H7 (cell line): ENCODE measurements at regions not wholly inside any gene's neighbourhood (a gene's known extent, or its start where the extent isn't known, plus 50 kb on each side); places are given as distances from the start of the nearest gene placed in this dataset.

Experiments
- DNase-seq: peaks from one replicate; pipeline ENCODE4 v3.0.0; 2012
- H3K27me3 ChIP-seq: 2 replicates; pipeline ENCODE4 v1.6.0; 2011; ENCODE audit warnings: mild to moderate bottlenecking, low read length; ENCODE audit not compliant: control insufficient read depth, insufficient read depth
- H3K36me3 ChIP-seq: replicated peaks from 2 replicates; pipeline ENCODE4 v1.5.1; 2011; ENCODE audit warnings: low read length; ENCODE audit not compliant: control insufficient read depth, insufficient read depth
- H3K4me3 ChIP-seq: 2 replicates; pipeline ENCODE4 v1.5.1; 2011; ENCODE audit warnings: low read depth, mild to moderate bottlenecking, control low read depth, low read length, moderate library complexity; ENCODE audit not compliant: insufficient read depth

DNA sequence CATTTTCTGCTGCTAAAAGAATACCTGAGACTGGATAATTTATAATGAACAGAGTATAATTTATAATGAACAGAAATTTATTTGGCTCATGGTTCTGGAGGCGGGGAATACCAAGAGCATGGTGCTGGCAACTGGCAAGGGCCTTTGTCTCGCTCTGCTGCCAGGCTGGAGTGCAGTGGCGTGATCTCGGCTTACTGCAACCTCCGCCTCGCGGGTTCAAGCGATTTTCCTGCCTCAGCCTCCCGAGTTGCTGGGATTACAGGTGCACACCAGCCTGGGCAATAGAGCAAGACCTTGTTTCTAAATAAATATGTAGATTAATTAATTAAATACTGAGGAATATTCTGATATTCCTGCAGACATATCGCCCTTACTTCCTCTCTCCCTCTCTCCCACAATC is 1610.8 kb downstream of the SUCLG1 start:
- Histone ChIP-seq H3K36me3 (no peaks in the 10 kb centered on the region), H3K27me3 (no peaks in the 10 kb centered on the region), H3K4me3 (no peak overlapping the region)
- DNase-seq = no peak

DNA sequence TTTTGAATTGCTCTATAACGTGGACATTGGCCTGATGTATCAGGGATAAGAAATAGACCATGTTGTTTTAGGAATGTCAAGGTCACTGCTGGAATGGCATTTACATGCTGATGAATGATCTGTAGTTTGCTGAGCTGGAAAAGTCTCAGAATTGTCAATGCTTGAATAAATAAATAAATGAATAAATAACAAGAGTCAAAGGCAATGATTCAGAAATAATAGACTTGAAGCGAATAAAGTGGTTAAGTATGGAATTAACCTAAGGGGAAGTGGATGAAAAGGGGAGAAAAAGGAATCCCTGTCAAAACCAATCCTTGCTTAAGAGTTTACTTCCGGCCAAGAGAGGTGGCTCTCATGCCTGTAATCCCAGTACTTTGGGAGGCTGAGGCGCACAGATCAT is 1620.0 kb downstream of the SUCLG1 start:
- Histone ChIP-seq H3K4me3 (no peak overlapping the region), H3K36me3 (no peaks in the 10 kb centered on the region), H3K27me3 (no peaks in the 10 kb centered on the region)
- no peak for DNase-seq

DNA sequence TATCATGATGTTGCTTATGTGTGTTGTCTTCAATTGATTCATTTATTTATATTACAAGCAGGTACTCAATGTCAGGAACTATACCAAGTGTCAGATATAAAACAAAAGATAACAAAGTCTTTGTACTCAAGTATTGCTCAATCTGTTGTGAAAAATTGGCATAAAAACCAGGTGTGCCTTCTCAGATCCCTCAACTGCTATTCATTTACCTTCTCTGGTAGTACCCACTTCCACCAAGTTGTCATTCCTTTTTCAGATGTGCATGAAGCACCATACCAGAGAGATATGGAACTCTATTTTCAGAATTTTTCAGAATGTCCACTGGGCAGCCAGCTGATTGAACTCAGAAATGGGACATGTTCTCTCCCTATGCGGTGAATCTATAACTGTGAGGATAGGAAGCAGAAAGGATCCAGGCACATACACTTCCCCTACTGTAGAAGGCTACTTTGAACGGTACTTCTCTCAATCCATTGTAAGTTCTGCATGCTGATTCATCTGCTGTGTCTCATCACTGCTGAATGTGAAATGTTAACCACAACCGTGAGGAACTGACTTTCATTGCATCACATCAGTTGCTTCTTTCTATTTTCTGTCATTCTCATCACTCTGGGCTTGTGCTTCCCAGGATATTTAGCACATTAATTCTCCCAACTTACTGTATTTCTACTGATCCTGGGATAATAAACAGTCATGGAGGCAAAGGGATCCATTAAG is 1621.3 kb downstream of the SUCLG1 start:
- no peaks in the 10 kb centered on the region for H3K36me3 ChIP-seq
- no peak for DNase-seq
- no peak overlapping the region for H3K4me3 ChIP-seq
- H3K27me3 ChIP-seq = no peaks in the 10 kb centered on the region

DNA sequence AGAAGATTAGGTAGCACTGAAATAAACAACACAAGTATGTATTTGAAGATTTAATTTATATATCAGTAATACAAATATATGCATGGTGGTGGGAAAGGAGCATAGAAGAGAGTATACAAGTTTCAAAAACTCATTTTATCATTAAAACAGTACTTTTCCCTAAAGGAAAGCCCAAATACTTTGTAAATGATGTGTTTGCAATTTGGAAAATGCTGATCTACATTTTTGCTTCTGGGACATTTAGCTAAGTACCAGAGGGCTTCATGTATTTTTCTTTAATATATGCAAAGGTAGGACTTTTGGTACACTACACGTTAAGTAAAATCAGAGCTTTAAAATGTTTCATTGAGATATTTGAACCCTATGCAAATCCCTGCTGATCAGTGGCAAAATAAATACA is 1624.2 kb downstream of the SUCLG1 start:
- no peak overlapping the region for H3K4me3 ChIP-seq
- no peaks in the 10 kb centered on the region for H3K27me3 ChIP-seq
- no peak for DNase-seq
- no peaks in the 10 kb centered on the region for H3K36me3 ChIP-seq

DNA sequence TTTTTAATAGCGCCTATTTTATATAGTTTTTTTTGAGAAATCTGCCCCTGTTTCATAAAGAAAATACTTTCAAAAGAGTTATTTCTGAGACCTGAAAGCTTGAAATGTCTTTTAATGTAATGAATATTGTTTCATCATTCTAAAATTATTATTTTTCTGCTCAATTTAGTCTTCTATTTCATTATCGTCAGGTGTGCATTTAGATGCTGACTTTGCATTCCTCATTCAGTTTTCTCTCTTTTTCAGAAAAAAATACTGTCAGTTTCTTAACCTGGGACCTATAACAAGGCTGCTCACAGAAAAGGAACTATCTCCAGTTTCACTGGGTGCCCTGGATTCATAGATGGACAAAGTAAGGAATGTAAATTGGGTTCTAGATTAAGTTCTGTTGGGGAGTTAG is 1631.7 kb downstream of the SUCLG1 start:
- DNase-seq = no peak
- H3K36me3 ChIP-seq = no peaks in the 10 kb centered on the region
- no peak overlapping the region for H3K4me3 ChIP-seq
- no peaks in the 10 kb centered on the region for H3K27me3 ChIP-seq

DNA sequence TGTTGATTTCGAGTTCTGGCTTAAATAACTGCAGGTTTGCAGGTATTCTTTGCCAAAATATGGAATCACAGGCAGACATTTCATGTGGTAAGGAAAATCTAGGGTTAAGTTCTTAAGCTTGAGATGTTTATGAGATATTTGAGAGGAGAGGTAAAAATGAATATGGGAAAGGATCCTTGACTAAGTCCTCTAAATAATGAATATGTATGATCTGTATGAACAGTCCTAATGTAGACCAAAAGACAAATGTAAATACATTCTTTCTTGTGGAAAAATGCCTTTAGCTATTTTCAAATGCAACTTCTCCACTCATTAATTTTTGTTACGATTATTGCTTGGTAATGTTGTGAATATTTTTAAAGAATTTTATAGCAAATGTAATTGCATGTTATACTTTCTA is 1632.6 kb downstream of the SUCLG1 start:
- Histone ChIP-seq H3K4me3 (no peak overlapping the region), H3K27me3 (no peaks in the 10 kb centered on the region), H3K36me3 (no peaks in the 10 kb centered on the region)
- DNase-seq = no peak

DNA sequence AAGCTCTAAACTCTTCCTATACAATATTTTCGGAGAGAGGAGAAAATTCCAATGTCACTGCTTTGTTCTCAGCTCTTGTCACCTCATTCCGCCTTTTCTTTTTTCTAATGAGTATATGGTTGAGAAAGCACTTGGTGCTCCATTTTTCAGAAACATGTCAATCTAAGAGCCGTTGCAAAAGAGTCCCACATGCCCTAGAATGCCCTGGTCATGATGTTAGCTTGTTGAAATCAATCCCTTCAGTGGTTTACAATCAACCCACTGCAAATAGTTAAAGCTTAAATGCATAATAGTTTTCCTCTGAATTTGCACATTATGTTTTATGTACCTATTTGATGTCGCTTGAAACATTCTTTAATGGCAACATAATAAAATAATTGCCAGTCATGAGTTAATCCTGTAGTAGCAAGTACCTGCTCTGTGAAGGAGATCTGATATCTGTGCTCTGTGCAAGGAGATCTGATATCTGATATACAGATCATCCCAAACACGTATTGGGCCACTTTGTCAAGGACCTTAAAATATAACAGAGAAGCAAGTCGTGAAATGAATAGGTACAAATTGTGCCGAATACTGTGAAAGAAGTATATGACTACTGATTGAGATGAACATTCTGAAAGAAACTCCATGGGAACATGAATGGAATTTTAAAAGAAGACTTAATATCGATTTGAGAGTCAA is 1633.5 kb downstream of the SUCLG1 start:
- no peak for DNase-seq
- Histone ChIP-seq H3K4me3 (no peak overlapping the region), H3K36me3 (no peaks in the 10 kb centered on the region)

DNA sequence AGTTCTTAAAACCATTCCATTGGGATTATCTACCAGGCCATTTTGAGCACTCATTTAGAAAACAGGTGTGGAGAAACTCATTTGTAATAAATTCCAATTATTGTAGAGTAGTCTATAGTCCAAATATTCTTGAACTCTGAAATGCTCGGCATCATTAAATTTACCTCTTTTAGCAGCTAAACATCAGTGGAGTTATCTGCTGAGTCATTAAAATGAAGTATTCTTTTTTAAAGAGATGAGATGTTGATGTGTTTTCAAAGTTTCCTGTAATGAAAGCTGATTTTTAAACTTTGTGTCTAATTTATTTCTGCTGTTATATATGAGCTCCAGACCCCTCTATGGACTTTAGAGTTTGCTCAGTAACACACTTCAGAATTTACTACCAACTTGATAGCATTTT is 1635.2 kb downstream of the SUCLG1 start:
- no peak for DNase-seq

More for the DNA sequence above, 1633.5 kb downstream of the SUCLG1 start:
- H3K27me3 ChIP-seq = no peaks in the 10 kb centered on the region

DNA sequence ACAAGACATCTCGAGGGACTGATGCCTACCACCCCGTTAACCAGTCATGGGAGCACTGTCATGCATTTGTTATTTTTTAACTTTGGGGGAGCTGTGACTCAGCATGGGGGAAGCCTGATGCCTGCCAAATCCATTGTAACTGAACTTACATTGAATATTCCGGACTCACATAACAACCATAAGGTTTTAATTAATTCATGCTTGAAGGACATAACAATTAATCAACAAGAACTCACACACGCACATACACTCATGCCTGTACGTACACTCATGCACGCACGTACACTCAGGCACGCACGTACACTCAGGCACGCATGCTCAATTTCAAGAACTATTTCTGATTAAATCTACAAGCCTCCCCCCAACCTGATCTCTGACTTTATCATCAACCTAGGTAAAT is 1639.1 kb downstream of the SUCLG1 start:
- Histone ChIP-seq H3K27me3 (no peaks in the 10 kb centered on the region), H3K4me3 (no peak overlapping the region), H3K36me3 (no peaks in the 10 kb centered on the region)
- DNase-seq = no peak

More for the DNA sequence above, 1635.2 kb downstream of the SUCLG1 start:
- Histone ChIP-seq H3K27me3 (no peaks in the 10 kb centered on the region), H3K36me3 (no peaks in the 10 kb centered on the region), H3K4me3 (no peak overlapping the region)

DNA sequence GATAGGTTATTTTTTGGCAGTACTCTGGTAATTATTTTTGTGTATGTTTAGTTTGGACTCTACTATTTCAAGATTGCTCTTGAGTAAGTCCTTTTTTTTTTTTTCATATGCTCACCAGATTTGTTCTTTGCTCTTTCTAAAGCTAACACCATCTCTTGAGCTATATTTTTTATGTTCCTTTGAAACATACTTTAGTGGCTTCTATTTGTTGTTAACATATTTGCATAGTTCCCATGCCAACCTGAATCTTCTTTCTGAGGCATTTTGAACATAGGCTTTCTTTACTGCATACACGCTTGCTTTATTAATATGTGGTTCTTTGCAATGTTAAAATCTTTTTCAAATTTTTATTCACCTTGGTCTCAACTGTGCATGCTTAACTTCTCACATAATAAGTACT is 1644.9 kb downstream of the SUCLG1 start:
- Histone ChIP-seq H3K36me3 (no peaks in the 10 kb centered on the region), H3K4me3 (no peak overlapping the region)
- DNase-seq = no peak

DNA sequence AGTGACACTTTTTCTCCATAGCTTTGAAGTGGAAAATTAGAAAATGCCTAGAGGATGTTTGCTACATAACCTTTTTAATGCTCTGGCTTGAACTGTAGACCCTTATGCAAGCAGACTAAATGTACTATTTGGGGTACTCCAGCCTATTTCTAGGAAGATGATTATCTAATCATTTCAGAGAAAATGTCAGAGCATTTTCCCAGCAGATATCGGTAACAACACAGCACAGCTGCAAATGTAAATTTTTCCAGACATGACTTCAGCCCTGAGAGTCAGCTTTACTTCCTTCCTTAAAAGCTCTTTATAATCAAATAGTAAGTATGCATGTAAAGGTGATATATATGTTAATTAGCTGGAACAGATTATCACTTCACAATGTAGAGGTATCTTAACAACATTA is 1647.1 kb downstream of the SUCLG1 start:
- no peak for DNase-seq
- H3K4me3 ChIP-seq = no peak overlapping the region
- no peaks in the 10 kb centered on the region for H3K27me3 ChIP-seq
- no peaks in the 10 kb centered on the region for H3K36me3 ChIP-seq

More for the DNA sequence above, 1644.9 kb downstream of the SUCLG1 start:
- no peaks in the 10 kb centered on the region for H3K27me3 ChIP-seq

DNA sequence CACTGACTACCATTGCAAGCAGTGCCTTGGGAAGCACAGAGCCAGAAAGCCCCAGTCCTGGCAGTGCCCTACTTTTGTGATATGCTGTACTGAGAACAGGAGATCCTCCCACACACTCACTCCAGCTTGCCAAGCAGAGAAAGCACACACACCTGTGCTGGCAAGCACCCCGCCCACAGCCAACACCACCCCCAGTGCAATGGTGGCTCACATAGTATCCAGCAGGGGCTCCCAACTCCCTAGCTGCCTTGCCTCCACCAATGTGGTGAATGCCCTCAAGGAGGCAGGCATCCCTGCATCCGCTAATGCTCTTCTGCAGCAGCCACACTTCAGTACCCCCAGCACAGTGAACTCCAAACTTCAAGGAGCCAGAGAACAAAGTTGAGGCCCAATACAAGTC is 1655.8 kb downstream of the SUCLG1 start:
- DNase-seq = no peak
- no peak overlapping the region for H3K4me3 ChIP-seq

DNA sequence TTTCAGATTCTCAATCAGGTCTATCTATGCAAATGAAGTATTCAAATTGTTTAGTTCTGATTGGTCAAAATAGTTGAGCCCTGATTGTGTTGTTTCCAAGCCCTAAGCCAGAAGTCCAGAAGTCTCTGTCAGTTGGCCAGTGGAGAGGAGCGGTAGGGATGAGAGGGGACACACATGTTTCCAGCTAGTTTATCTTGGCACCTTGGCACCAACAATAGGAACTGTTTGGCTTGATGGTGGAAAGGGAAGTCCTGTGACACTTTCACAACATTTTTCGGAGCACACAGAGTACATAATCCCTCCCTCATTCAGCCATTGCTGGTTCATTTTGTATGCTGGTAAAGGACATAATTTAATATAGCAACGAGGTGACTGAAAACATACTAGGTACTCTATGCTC is 1661.6 kb downstream of the SUCLG1 start:
- Histone ChIP-seq H3K36me3 (no peaks in the 10 kb centered on the region), H3K4me3 (no peak overlapping the region), H3K27me3 (no peaks in the 10 kb centered on the region)
- DNase-seq = no peak

More for the DNA sequence above, 1655.8 kb downstream of the SUCLG1 start:
- H3K36me3 ChIP-seq = no peaks in the 10 kb centered on the region
- H3K27me3 ChIP-seq = no peaks in the 10 kb centered on the region

DNA sequence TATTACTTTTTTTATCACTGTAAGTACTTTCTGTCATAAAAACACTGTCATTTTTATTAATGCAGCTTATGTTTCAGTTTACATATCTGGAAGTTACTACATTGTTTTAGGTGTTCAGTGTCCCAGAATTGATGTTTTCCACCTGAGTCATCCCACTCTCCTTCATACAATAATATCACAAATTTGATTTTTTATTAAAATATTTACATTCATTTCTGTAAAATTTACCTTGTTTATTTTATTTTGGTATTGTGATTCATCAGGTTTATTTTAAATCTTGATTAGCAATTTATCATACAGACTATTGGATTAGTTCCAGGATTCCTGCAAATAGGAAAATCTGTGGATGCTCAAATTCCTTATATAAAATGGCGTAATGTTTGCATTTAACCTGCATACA is 1662.9 kb downstream of the SUCLG1 start:
- H3K27me3 ChIP-seq = no peaks in the 10 kb centered on the region
- no peak for DNase-seq
- no peak overlapping the region for H3K4me3 ChIP-seq
- H3K36me3 ChIP-seq = no peaks in the 10 kb centered on the region

DNA sequence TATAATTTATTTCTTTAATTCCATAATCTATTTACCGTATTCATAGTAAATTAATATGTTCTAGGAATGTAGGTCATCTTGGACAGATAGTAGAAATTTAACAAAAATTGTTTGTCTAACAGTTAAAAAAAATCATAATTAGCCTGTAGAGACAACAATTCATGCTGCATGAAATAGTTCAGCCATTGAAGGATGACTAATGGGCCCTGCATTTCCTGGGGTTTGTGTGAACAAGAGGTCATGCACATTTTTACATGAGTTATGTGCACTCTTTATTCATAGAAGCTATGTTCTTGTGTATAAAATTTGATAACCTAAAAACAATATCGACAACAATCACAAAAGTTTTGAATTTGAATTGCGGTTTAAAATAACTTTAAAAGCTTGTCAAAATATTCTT is 1663.6 kb downstream of the SUCLG1 start:
- DNase-seq = no peak
- Histone ChIP-seq H3K27me3 (no peaks in the 10 kb centered on the region), H3K4me3 (no peak overlapping the region), H3K36me3 (no peaks in the 10 kb centered on the region)
